ENCODE measurements at regions not wholly inside any gene's neighbourhood (a gene's known extent, or its start where the extent isn't known, plus 50 kb on each side); places are given as distances from the start of the nearest gene placed in this dataset.

DNA sequence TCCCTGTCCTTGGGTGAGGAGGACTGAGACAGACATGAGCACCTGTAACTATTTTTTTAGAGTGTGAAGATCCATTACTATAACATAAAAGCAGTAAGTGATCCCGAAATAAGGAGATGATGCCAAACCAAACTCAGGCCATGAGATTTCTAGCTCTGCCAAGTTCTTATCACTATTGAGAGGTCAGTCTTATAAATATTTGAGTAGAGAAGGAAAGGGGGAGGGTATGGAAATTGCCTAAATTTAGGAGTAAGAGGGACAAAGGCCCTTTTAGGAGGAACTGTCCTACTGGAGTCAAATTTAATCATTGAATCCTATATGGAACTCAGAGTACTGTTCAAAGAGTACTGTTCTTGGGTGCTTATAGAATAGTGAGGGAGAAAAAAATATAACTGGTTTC lies 326.9 kb upstream of the NAALADL2 start:
- TF ChIP-seq CTCF (conservative IDR thresholded peaks at IDR 0.05; ENCODE audit: low read depth, low read length) = no peak
- no peak overlapping the region for H3K4me3 ChIP-seq (ENCODE audit: low read depth, low read length)
- no peak for DNase-seq (ENCODE audit: low read depth)

DNA sequence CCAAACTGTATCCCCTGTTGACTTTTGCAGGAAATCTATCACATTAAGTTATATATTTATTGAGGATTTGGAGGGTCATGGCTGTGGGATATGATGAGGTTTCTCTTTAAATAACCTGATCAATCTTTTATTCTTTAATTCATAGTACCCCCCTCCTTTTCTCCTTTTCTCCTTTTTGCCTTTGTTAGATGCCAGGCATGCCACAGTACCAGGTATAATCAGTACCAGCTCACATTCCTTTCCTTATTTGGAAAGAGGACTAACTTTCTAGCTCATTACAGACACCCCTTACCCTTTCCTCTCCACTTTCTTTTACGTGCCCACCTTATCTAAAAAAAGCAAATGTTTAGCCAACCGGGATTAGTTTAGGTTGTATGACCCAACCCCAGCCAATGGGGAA lies 326.4 kb upstream of the NAALADL2 start:
- no peak for DNase-seq (ENCODE audit: low read depth)
- H3K4me3 ChIP-seq (ENCODE audit: low read depth, low read length) = no peak overlapping the region
- no peak for TF ChIP-seq CTCF (conservative IDR thresholded peaks at IDR 0.05; ENCODE audit: low read depth, low read length)

- no peak for DNase-seq (ENCODE audit: low read depth)
- no peak for TF ChIP-seq CTCF (conservative IDR thresholded peaks at IDR 0.05; ENCODE audit: low read depth, low read length)
- H3K4me3 ChIP-seq (ENCODE audit: low read depth, low read length) = no peak overlapping the region
These were observed 325.8 kb upstream of the NAALADL2 start for GRCh38 chr3:174533286-174533685.

DNA sequence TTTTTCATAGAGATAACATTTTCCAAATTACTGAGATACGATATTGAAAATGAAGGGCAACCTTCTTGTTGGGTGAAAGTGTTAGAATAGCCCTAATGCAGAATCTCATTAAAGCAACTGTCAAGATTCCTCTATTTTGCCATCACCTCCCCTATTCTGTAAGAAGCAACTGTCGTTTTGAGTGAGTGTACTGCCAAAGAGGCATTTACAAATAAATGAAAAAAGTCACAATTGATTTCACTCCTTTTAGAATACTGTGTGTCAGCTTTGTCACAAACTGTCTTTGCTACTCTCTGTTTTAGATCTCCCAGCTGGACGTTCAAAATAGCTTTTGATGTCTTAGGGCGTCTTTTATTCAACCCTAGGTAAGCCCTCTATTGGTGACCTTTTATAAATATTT lies 322.8 kb upstream of the NAALADL2 start:
- DNase-seq (ENCODE audit: low read depth) = no peak
- no peak for TF ChIP-seq CTCF (conservative IDR thresholded peaks at IDR 0.05; ENCODE audit: low read depth, low read length)
- no peak overlapping the region for H3K4me3 ChIP-seq (ENCODE audit: low read depth, low read length)

DNA sequence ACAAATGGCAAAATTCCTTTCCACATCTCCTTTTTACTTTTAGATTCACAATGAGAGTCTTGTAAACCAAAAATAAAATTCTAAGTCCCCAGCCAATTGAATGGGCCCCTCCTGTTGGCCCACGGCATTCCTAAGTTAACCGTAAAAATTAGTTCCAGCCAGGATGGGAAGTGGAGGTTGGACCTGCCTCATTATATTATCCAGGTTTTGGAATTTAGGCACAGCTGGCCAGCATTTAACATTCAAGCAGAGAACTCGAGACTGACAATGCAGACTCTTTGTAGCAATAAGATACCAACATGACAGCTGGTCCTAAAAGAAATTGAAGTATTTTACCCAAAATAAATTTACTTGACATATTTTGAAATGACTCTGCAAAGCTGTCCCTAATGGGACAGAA lies 321.0 kb upstream of the NAALADL2 start:
- TF ChIP-seq CTCF (conservative IDR thresholded peaks at IDR 0.05; ENCODE audit: low read depth, low read length) = no peak
- no peak for DNase-seq (ENCODE audit: low read depth)
- H3K4me3 ChIP-seq (ENCODE audit: low read depth, low read length) = no peak overlapping the region

DNA sequence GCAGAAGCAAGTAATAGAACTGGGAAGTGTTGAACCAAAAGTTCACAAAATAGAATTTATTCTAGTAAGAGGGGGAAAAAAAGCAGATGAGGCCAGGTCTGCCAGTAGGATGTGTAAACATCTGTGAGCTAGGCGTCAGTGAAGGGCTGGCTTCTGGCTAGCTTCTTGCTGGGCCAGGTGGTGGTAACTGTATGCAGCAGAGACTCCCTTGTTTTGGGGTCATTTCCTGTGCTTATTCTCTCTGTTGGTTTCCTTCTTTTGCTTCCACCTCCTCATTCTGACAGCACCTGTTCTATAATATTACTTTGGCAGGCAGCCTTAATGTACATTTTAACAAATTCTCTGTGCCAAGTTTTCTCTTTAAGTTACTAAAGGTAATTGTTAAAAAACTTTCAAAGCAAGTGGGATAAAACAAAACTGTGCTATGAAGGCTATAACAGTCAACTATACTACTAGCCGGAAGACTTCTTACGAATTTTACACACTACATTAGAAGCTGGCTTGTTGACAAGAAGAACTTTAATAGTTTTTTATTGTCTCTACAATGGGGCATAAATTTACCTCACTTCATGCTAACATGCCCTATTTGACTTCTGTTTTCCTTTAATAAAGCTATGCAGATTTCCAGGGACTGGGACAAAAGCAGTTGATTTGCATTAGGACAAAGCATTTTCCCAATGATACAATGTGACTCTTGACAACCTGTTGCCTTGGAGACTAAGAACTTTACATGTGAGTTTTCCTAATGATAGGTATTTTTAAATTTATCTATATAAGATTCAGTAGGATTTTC lies 318.8 kb upstream of the NAALADL2 start:
- TF ChIP-seq CTCF (conservative IDR thresholded peaks at IDR 0.05; ENCODE audit: low read depth, low read length) = no peak
- no peak overlapping the region for H3K4me3 ChIP-seq (ENCODE audit: low read depth, low read length)
- DNase-seq (ENCODE audit: low read depth) = no peak

DNA sequence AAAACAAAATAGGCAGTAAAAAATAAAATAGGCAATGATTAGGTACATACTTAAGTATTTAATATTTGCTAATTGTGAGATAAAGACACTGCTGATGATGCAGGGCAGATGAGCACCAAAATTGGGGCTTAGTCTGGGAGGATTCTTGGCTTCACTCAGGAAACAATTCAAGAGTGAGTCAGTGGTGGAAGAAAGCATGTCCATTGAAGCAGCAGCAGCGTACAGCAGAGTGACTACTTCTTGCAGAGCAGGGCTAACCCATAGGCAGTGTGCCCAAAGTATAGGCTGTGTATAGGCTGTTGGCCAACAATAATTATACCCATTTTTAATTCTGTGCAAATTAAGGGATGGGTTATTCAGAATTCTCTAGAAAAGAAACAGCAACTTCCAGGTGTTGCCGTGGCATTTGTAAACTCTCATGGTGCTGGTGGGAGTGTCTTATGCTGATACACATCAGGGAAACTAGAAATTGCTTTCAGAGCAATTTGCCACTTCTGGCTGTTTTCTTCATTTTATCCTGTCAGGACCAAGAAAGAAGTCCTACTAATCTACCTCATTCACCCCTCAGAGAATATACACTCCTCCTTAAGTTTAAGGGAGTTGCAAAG lies 317.3 kb upstream of the NAALADL2 start:
- H3K4me3 ChIP-seq (ENCODE audit: low read depth, low read length) = no peak overlapping the region
- TF ChIP-seq CTCF (conservative IDR thresholded peaks at IDR 0.05; ENCODE audit: low read depth, low read length) = no peak
- no peak for DNase-seq (ENCODE audit: low read depth)
